H1 (cell line): ENCODE measurements at regions not wholly inside any gene's neighbourhood (a gene's known extent, or its start where the extent isn't known, plus 50 kb on each side); places are given as distances from the start of the nearest gene placed in this dataset.

ENCODE experiments used
- CEBPB ChIP-seq: IDR thresholded peaks from 2 replicates; pipeline ENCODE4 v1.6.1; 2012; ENCODE audit warnings: low read depth, low read length
- EZH2 ChIP-seq: fragments of 200-600 bp; sonication (generic); IDR thresholded peaks from 2 replicates; pipeline ENCODE4 v1.7.1; 2012; ENCODE audit warnings: low read depth, mild to moderate bottlenecking, moderate library complexity, low read length, inconsistent platforms; ENCODE audit not compliant: severe bottlenecking
- JUND ChIP-seq: IDR thresholded peaks from 2 replicates; pipeline ENCODE4 v1.6.1; 2011; ENCODE audit warnings: mild to moderate bottlenecking, improper control_type of control experiment, low read length
- PHF8 ChIP-seq: fragments of 200-600 bp; sonication (generic); conservative IDR thresholded peaks from 2 replicates; pipeline ENCODE4 v1.7.1; 2012; ENCODE audit warnings: low read depth, mild to moderate bottlenecking, inconsistent platforms, low read length, moderate library complexity
- SRF ChIP-seq: IDR thresholded peaks from 2 replicates; pipeline ENCODE4 v1.6.1; 2011; ENCODE audit warnings: mild to moderate bottlenecking, low read depth, low read length, moderate library complexity
- TCF12 ChIP-seq: IDR thresholded peaks from 2 replicates; pipeline ENCODE4 v1.6.1; 2011; ENCODE audit warnings: low read depth, mild to moderate bottlenecking, low read length
- TF ChIP-seq, protein P1 (sequence below), 3 experiments: IDR thresholded peaks; 1 replicate in 2 of 3; 2 replicates in 1 of 3; pipeline versions ENCODE4 v1.5.1 to v1.6.1; 2011; ENCODE audit warnings: low read length in 3 of 3, mild to moderate bottlenecking in 3 of 3, inconsistent platforms in 2 of 3, low read depth in 1 of 3, moderate library complexity in 1 of 3; ENCODE audit not compliant: insufficient read depth in 1 of 3; ENCODE audit errors: control extremely low read depth in 1 of 3

DNA sequence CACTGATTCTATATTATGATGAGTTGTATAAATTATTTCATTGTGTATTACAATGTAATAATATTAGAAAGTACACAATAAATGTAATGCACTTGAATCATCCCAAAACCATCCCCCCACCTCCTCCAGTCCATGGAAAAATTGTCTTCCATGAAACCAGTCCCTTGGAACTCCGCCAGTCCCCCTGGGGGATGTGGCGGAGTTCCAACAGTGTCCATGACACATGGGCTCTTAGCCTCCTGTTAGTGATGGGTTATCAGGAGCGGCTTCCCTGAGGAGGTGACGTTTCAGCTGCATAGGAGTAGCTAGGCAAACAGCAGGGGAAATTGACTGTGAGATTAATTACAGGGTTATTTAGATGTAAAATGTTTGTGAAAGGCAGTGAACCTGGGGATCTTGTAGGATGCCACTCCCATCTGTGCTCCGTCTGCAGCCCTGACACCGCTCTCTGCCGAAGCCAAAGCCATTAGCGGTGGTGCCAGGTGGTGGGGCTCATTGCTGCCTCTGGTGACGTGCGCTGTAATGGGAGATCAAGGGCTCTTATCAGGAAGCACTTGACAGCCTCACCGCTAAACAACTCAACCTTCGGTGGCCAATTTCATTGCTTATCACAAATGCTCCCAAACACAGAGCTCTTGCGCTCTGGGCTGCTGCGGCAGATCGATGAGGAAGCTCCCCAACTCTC lies 81.6 kb upstream of the MC3R start:
- TF ChIP-seq EZH2 (no peak), SRF (no peak), TCF12 (no peak), CEBPB (no peak), PHF8 (no peak), JUND (no peak)
- TF ChIP-seq, protein P1, sequence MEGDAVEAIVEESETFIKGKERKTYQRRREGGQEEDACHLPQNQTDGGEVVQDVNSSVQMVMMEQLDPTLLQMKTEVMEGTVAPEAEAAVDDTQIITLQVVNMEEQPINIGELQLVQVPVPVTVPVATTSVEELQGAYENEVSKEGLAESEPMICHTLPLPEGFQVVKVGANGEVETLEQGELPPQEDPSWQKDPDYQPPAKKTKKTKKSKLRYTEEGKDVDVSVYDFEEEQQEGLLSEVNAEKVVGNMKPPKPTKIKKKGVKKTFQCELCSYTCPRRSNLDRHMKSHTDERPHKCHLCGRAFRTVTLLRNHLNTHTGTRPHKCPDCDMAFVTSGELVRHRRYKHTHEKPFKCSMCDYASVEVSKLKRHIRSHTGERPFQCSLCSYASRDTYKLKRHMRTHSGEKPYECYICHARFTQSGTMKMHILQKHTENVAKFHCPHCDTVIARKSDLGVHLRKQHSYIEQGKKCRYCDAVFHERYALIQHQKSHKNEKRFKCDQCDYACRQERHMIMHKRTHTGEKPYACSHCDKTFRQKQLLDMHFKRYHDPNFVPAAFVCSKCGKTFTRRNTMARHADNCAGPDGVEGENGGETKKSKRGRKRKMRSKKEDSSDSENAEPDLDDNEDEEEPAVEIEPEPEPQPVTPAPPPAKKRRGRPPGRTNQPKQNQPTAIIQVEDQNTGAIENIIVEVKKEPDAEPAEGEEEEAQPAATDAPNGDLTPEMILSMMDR (IDR thresholded peaks at IDR 0.05; ENCODE audit: control extremely low read depth in 1 of 3, insufficient read depth in 1 of 3, low read depth in 1 of 3, low read length in 3 of 3): no peak
